ENCODE measurements at regions not wholly inside any gene's neighbourhood (a gene's known extent, or its start where the extent isn't known, plus 50 kb on each side); places are given as distances from the start of the nearest gene placed in this dataset.
"Not testable (repeated sequence)": the region's sequence is repeated elsewhere in the genome, so short reads cannot be mapped to it uniquely, and the experiment has no call there.

- Histone ChIP-seq H3K36me3 (no peaks in the 10 kb centered on the region), H3K4me3 (ENCODE audit: low read depth in 1 of 2, low read length in 1 of 2) (no peak overlapping the region), H3K27me3 (no peaks in the 10 kb centered on the region), H3K9me3 (no peaks in the 10 kb centered on the region), H3K27ac (no peak overlapping the region), H3K4me1 (ENCODE audit: control insufficient read depth in 1 of 2, insufficient read depth in 1 of 2, low read depth in 1 of 2, low read length in 1 of 2) (no peaks in the 10 kb centered on the region)
- TF ChIP-seq CTCF (IDR thresholded peaks at IDR 0.05), result no peak
These were observed 1695.3 kb downstream of the BRINP3 start for GRCh38 chr1:188782220-188782841.

- Histone ChIP-seq H3K27ac (no peak overlapping the region), H3K27me3 (no peaks in the 10 kb centered on the region), H3K4me3 (ENCODE audit: low read depth in 1 of 2, low read length in 1 of 2) (no peak overlapping the region), H3K4me1 (ENCODE audit: control insufficient read depth in 1 of 2, insufficient read depth in 1 of 2, low read depth in 1 of 2, low read length in 1 of 2) (no peaks in the 10 kb centered on the region), H3K36me3 (no peaks in the 10 kb centered on the region), H3K9me3 (no peaks in the 10 kb centered on the region)
- TF ChIP-seq CTCF (IDR thresholded peaks at IDR 0.05), result no peak
These were observed 1682.7 kb downstream of the BRINP3 start for GRCh38 chr1:188794969-188795368.

- not testable (repeated sequence) for H3K4me1 ChIP-seq (ENCODE audit: control insufficient read depth in 1 of 2, insufficient read depth in 1 of 2, low read depth in 1 of 2, low read length in 1 of 2); H3K4me3 ChIP-seq (ENCODE audit: low read depth in 1 of 2, low read length in 1 of 2); H3K36me3 ChIP-seq; H3K27ac ChIP-seq; H3K27me3 ChIP-seq; H3K9me3 ChIP-seq
These were observed 1665.5 kb downstream of the BRINP3 start for GRCh38 chr1:188812153-188812552.

- not testable (repeated sequence) for H3K36me3 ChIP-seq; H3K27ac ChIP-seq; H3K27me3 ChIP-seq; H3K9me3 ChIP-seq; H3K4me3 ChIP-seq (ENCODE audit: low read depth in 1 of 2, low read length in 1 of 2); H3K4me1 ChIP-seq (ENCODE audit: control insufficient read depth in 1 of 2, insufficient read depth in 1 of 2, low read depth in 1 of 2, low read length in 1 of 2)
These were observed 1664.7 kb downstream of the BRINP3 start for GRCh38 chr1:188812836-188813573.

GRCh38 chr1:188817814-188818213 is 1659.8 kb downstream of the BRINP3 start:
- no peaks in the 10 kb centered on the region for H3K9me3 ChIP-seq
- no peak overlapping the region for H3K4me3 ChIP-seq (ENCODE audit: low read depth in 1 of 2, low read length in 1 of 2)
- no peaks in the 10 kb centered on the region for H3K4me1 ChIP-seq (ENCODE audit: control insufficient read depth in 1 of 2, insufficient read depth in 1 of 2, low read depth in 1 of 2, low read length in 1 of 2)
- H3K27ac ChIP-seq, result no peak overlapping the region
- H3K27me3 ChIP-seq, result no peaks in the 10 kb centered on the region
- TF ChIP-seq CTCF (IDR thresholded peaks at IDR 0.05), result no peak
- H3K36me3 ChIP-seq, result no peaks in the 10 kb centered on the region

GRCh38 chr1:188822248-188822647 is 1655.4 kb downstream of the BRINP3 start:
- no peaks in the 10 kb centered on the region for H3K4me1 ChIP-seq (ENCODE audit: control insufficient read depth in 1 of 2, insufficient read depth in 1 of 2, low read depth in 1 of 2, low read length in 1 of 2)
- H3K27ac ChIP-seq, result no peak overlapping the region
- no peak overlapping the region for H3K4me3 ChIP-seq (ENCODE audit: low read depth in 1 of 2, low read length in 1 of 2)
- H3K36me3 ChIP-seq, result no peaks in the 10 kb centered on the region
- no peaks in the 10 kb centered on the region for H3K9me3 ChIP-seq
- H3K27me3 ChIP-seq, result no peaks in the 10 kb centered on the region
- no peak for TF ChIP-seq CTCF (IDR thresholded peaks at IDR 0.05)

Measured in neutrophil (primary cell).